CD14-positive monocyte (primary cell): ENCODE measurements at regions not wholly inside any gene's neighbourhood (a gene's known extent, or its start where the extent isn't known, plus 50 kb on each side); places are given as distances from the start of the nearest gene placed in this dataset. TPM values are rescaled to one million over a fixed set of nuclear protein-coding genes. Genes with fewer than 3 reads are reported as not detected.

Experiments
- DNase-seq, 3 donors: peaks; one replicate each; pipeline ENCODE4 v3.0.0-alpha.2; 2011 to 2022
- H2AFZ ChIP-seq: 2 replicates; pipeline ENCODE4 v1.6.0; 2012; ENCODE audit warnings: mild to moderate bottlenecking, low read depth, low read length, inconsistent platforms; ENCODE audit not compliant: insufficient read depth, poor library complexity, severe bottlenecking
- H3K27ac ChIP-seq, 2 donors: 1 replicate in 1 of 2; 2 replicates in 1 of 2; pipeline ENCODE4 v1.5.1; 2012 to 2013; ENCODE audit warnings: low read length in 2 of 2, control low read depth in 1 of 2, inconsistent platforms in 1 of 2, low read depth in 1 of 2, mild to moderate bottlenecking in 1 of 2
- H3K27me3 ChIP-seq, 2 donors: one replicate each; pipeline versions ENCODE4 v1.6.0 to v1.6.1; 2011 to 2013; ENCODE audit warnings: low read length in 2 of 2; ENCODE audit not compliant: control insufficient read depth in 2 of 2, insufficient read depth in 2 of 2
- H3K36me3 ChIP-seq, 2 donors: replicated peaks in 1 of 2; 1 replicate in 1 of 2; 2 replicates in 1 of 2; pipeline versions ENCODE4 v1.5.1 to v1.6.1; 2012 to 2013; ENCODE audit warnings: low read length in 2 of 2, control low read depth in 1 of 2, inconsistent platforms in 1 of 2, mild to moderate bottlenecking in 1 of 2; ENCODE audit not compliant: insufficient read depth in 2 of 2, control insufficient read depth in 1 of 2
- H3K4me1 ChIP-seq, 2 donors: 1 replicate in 1 of 2; 2 replicates in 1 of 2; pipeline versions ENCODE4 v1.5.1 to v1.6.1; 2012 to 2013; ENCODE audit warnings: low read length in 2 of 2, control low read depth in 1 of 2, inconsistent platforms in 1 of 2, mild to moderate bottlenecking in 1 of 2, moderate library complexity in 1 of 2; ENCODE audit not compliant: insufficient read depth in 2 of 2, control insufficient read depth in 1 of 2
- H3K4me2 ChIP-seq: replicated peaks from 2 replicates; pipeline ENCODE3; 2012; ENCODE audit warnings: low read length, moderate library complexity, mild to moderate bottlenecking; ENCODE audit not compliant: poor library complexity, severe bottlenecking; ENCODE audit errors: extremely low read depth
- H3K4me3 ChIP-seq, 3 experiments: fragments of 200-600 bp in 1 of 3; sonication (generic) in 1 of 3; replicated peaks in 1 of 3; 1 replicate in 2 of 3; 2 replicates in 1 of 3; pipeline ENCODE4 v1.5.1; 2011 to 2013; ENCODE audit warnings: low read length in 3 of 3, mild to moderate bottlenecking in 3 of 3, control low read depth in 2 of 3, low read depth in 2 of 3, inconsistent platforms in 1 of 3, moderate library complexity in 1 of 3
- H3K79me2 ChIP-seq: 2 replicates; pipeline ENCODE4 v1.6.0; 2012; ENCODE audit warnings: mild to moderate bottlenecking, control low read depth, inconsistent platforms, low read length, moderate library complexity; ENCODE audit not compliant: insufficient read depth
- H3K9ac ChIP-seq: 2 replicates; pipeline ENCODE4 v1.6.0; 2017; ENCODE audit warnings: low read length, mild to moderate bottlenecking; ENCODE audit not compliant: insufficient read depth, poor library complexity, severe bottlenecking
- H3K9me3 ChIP-seq, 2 donors: replicated peaks in 1 of 2; 1 replicate in 1 of 2; 2 replicates in 1 of 2; pipeline versions ENCODE4 v1.5.1 to v1.6.1; 2012 to 2013; ENCODE audit warnings: low read length in 2 of 2, control low read depth in 1 of 2; ENCODE audit not compliant: control insufficient read depth in 1 of 2, insufficient read depth in 1 of 2
- H4K20me1 ChIP-seq: 2 replicates; pipeline ENCODE4 v1.6.0; 2012; ENCODE audit warnings: mild to moderate bottlenecking, low read length, control low read depth, moderate library complexity; ENCODE audit not compliant: insufficient read depth
- H3K27ac Mint-ChIP-seq, 7 donors: one replicate each; pipeline ENCODE4 v1.8.0; 2020; ENCODE audit warnings: mild to moderate bottlenecking in 7 of 7, mixed read lengths in 7 of 7, moderate library complexity in 6 of 7, inconsistent platforms in 2 of 7
- H3K27me3 Mint-ChIP-seq, 3 donors: one replicate each; pipeline ENCODE4 v1.8.0; 2021 to 2022; ENCODE audit warnings: low read depth in 3 of 3, mild to moderate bottlenecking in 3 of 3, mixed read lengths in 3 of 3, moderate library complexity in 3 of 3, inconsistent platforms in 1 of 3
- H3K36me3 Mint-ChIP-seq, 2 donors: one replicate each; pipeline ENCODE4 v1.8.0; 2020; ENCODE audit warnings: mixed read lengths in 2 of 2, inconsistent platforms in 1 of 2, mild to moderate bottlenecking in 1 of 2
- H3K4me1 Mint-ChIP-seq: one replicate; pipeline ENCODE4 v1.8.0; 2020; ENCODE audit warnings: mild to moderate bottlenecking, mixed read lengths
- H3K4me3 Mint-ChIP-seq, 2 donors: one replicate each; pipeline ENCODE4 v1.8.0; 2020; ENCODE audit warnings: mild to moderate bottlenecking in 2 of 2, mixed read lengths in 2 of 2, moderate library complexity in 1 of 2
- H3K9me3 Mint-ChIP-seq, 7 donors: one replicate each; pipeline ENCODE4 v1.8.0; 2020 to 2022; ENCODE audit warnings: mixed read lengths in 7 of 7, mild to moderate bottlenecking in 6 of 7, moderate library complexity in 6 of 7, inconsistent platforms in 2 of 7
- CTCF ChIP-seq: fragments of 200-600 bp; IDR thresholded peaks from one replicate; pipeline ENCODE4 v1.8.0; 2022; ENCODE audit warnings: antibody characterized with exemption, mild to moderate bottlenecking
- WGBS: methylation state at CpG from one replicate; pipeline ENCODE4 v1.1.5; 2013; ENCODE audit warnings: missing lambda C conversion rate; ENCODE audit not compliant: insufficient coverage; 5-methylcytosine and 5-hydroxymethylcytosine counted together
- intact Hi-C, 2 donors: fragments of 100-400 bp; cut with micrococcal nuclease; formaldehyde crosslinking; loops; one replicate each; pipeline versions ENCODE4 v1.15.0 to v1.15.1; 2023
- small RNA-seq: library from RNA; depleted of rRNA; stranded (forward); fragments of <200 nt; gene quantifications from one replicate; pipeline ENCODE3, GENCODE V24; 2012; ENCODE audit warnings: low read depth; ENCODE audit not compliant: insufficient read length

- H3K9me3 Mint-ChIP-seq = peaks cover 0 to 18% (median 10%) of the 10 kb centered on the region in 7 donors
- H3K79me2 ChIP-seq = no peaks in the 10 kb centered on the region
- intact Hi-C loops = no loop called here
- peak overlapping the region; percentile 10 to 74 (median 38) for H3K4me3 ChIP-seq
- no peaks in the 10 kb centered on the region for H3K9me3 ChIP-seq
- no peaks in the 10 kb centered on the region for H4K20me1 ChIP-seq
- peak overlapping the region; percentile 81 for H3K4me2 ChIP-seq
- H3K36me3 ChIP-seq = no peaks in the 10 kb centered on the region
- H3K36me3 Mint-ChIP-seq = peaks cover 20 to 28% of the 10 kb centered on the region in 2 donors
- no peak overlapping the region for H3K27ac ChIP-seq
- peaks cover 22% of the 10 kb centered on the region for H3K4me1 Mint-ChIP-seq
- H3K4me3 Mint-ChIP-seq = peak overlapping the region; percentile 75 to 87
- H3K27me3 Mint-ChIP-seq = peaks cover 66 to 72% (median 67%) of the 10 kb centered on the region in 3 donors
- peak overlapping the region; percentile 30 for H3K9ac ChIP-seq
- H3K27ac Mint-ChIP-seq = no peak overlapping the region
- TF ChIP-seq CTCF = no peak
- WGBS = under 1% methylated on average over 73 of the region's 73 CpGs
- DNase-seq = no peak
- peak overlapping the region; percentile 48 for H2AFZ ChIP-seq
- H3K27me3 ChIP-seq = peaks cover 45 to 65% of the 10 kb centered on the region in 2 donors
- peaks cover 17 to 26% of the 10 kb centered on the region in 2 donors for H3K4me1 ChIP-seq
Measured at GRCh38 chr9:96020792-96021550, 145.5 kb downstream of the ERCC6L2 start.

GRCh38 chr9:96020300-96020791, 144.9 kb downstream of the ERCC6L2 start:
- Mint-ChIP-seq H3K27me3 (peaks cover 60 to 65% (median 61%) of the 10 kb centered on the region in 3 donors), H3K4me1 (peaks cover 22% of the 10 kb centered on the region), H3K36me3 (peaks cover 20 to 31% of the 10 kb centered on the region in 2 donors), H3K9me3 (peaks cover 0 to 18% (median 8%) of the 10 kb centered on the region in 7 donors), H3K27ac (no peak overlapping the region), H3K4me3 (peak overlapping the region; percentile 75 to 87)
- no peaks in the 10 kb centered on the region for H3K36me3 ChIP-seq
- H3K4me1 ChIP-seq = peaks cover 17 to 26% of the 10 kb centered on the region in 2 donors
- peak overlapping the region in 1 of 3 experiments; percentile 74 for H3K4me3 ChIP-seq
- no peaks in the 10 kb centered on the region for H3K79me2 ChIP-seq
- no peak overlapping the region for H3K27ac ChIP-seq
- intact Hi-C loops = no loop called here
- peaks cover 42 to 58% of the 10 kb centered on the region in 2 donors for H3K27me3 ChIP-seq
- H3K9me3 ChIP-seq = no peaks in the 10 kb centered on the region
- H2AFZ ChIP-seq = no peak overlapping the region
- peak overlapping the region; percentile 81 for H3K4me2 ChIP-seq
- H4K20me1 ChIP-seq = no peaks in the 10 kb centered on the region
- 48% methylated on average over 7 of the region's 13 CpGs for WGBS
- no peak overlapping the region for H3K9ac ChIP-seq
- TF ChIP-seq CTCF = no peak
- no peak for DNase-seq

Small RNA genes in the stretch of these regions (small RNA-seq; reads per million reads assigned to genes)
- gene RF00019 = not detected
